ENCODE measurements at regions not wholly inside any gene's neighbourhood (a gene's known extent, or its start where the extent isn't known, plus 50 kb on each side); places are given as distances from the start of the nearest gene placed in this dataset.
"Not testable (repeated sequence)": the region's sequence is repeated elsewhere in the genome, so short reads cannot be mapped to it uniquely, and the experiment has no call there.

DNA sequence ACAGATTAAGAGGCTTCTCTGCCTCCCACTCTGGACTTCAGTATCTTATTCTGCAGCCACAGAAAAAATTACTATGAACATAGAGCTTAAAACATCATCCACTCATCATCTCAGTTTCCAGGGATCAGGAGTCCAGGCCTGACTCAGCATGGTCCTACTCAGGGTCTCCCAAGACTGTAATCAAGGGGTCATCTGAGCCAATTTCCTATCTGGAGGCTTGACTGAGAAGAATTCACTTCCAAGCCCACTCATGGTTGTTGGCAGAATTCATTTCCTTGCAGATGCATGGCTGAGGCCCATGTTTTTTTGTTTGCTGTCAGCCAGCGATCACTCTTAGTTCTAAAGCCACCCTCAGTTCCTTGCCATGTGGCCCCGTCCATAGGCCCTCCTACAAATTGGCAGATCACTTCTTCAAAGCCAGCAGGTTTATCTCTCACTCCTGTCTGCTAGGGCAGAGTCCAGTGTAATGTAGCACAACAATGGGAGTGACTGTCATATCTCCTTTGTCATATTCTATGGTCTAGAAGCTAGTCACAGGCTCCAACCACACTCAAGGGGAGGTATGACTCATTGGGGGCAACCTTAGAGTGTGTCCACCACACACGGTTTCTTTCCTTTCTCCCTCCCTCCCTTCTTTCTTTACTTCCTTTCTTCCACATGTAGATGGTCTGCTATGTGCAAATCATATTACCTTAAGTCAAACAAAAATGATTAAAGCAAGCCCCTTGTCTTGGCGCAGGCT is 251.6 kb downstream of the QDPR start:
- H3K27ac Mint-ChIP-seq: no peak overlapping the region
- DNase-seq: no peak
- intact Hi-C loops (cut with micrococcal nuclease): no loop called here

DNA sequence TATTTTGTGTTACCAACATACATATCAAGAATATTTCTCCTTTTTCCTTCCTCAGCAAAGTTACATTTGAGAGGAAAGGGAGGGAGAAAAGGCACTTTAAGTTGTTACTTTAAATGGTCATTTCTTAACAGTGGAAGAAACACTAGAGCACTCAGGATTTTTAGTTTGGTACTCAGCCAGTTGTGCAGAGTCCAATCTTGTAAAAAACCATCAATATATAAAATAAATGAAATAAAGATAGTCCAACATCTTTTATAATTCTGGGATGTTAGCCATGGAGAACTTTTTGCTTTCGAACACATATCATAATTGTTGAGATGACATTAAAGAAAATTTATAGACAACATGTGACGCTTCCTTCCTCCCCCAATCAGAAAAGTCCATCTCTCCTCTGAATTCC is 253.8 kb downstream of the QDPR start:
- Mint-ChIP-seq H3K27ac (no peak overlapping the region), H3K27me3 (ENCODE audit: low read depth) (peaks cover 29% of the 10 kb centered on the region), H3K4me1 (ENCODE audit: low read depth) (peaks cover 3% of the 10 kb centered on the region), H3K4me3 (no peak overlapping the region), H3K36me3 (ENCODE audit: low read depth) (no peaks in the 10 kb centered on the region), H3K9me3 (no peaks in the 10 kb centered on the region)
- CTCF ChIA-PET: no interaction called here
- no peak for DNase-seq
- intact Hi-C loops (cut with micrococcal nuclease): no loop called here

More for the DNA sequence above, 251.6 kb downstream of the QDPR start:
- H3K9me3 Mint-ChIP-seq: no peaks in the 10 kb centered on the region
- no peak overlapping the region for H3K4me3 Mint-ChIP-seq
- CTCF ChIA-PET: interaction anchor here (0.5 kb wide), 1 partner anchor 10 kb away, joined by 3 read pairs; no protein-coding TSS in a partner anchor
- H3K36me3 Mint-ChIP-seq (ENCODE audit: low read depth): no peaks in the 10 kb centered on the region
- peaks cover 17% of the 10 kb centered on the region for H3K27me3 Mint-ChIP-seq (ENCODE audit: low read depth)
- H3K4me1 Mint-ChIP-seq (ENCODE audit: low read depth): no peaks in the 10 kb centered on the region

DNA sequence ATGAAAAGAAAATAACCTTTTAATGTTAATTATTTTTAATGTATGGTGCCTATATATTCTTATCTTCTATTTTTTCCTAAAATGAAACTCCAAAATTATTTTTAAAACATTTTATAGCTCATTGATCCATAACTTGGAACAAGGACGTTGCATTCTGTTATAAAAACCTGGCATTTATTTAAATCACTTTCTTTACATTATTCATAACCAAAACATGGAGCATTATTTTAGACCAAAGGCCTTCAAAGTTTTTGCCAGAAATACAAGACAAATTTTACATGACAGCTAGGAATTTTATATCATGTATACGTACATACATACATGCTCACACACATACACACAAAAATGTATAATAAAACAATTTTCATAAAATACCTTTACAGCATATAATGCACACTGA is 259.8 kb downstream of the QDPR start:
- CTCF ChIA-PET: no interaction called here
- Mint-ChIP-seq H3K4me3 (no peak overlapping the region), H3K9me3 (no peaks in the 10 kb centered on the region), H3K36me3 (ENCODE audit: low read depth) (no peaks in the 10 kb centered on the region), H3K27ac (no peak overlapping the region), H3K27me3 (ENCODE audit: low read depth) (peaks cover 29% of the 10 kb centered on the region), H3K4me1 (ENCODE audit: low read depth) (peaks cover 3% of the 10 kb centered on the region)
- intact Hi-C loops (cut with micrococcal nuclease): no loop called here
- DNase-seq: no peak

DNA sequence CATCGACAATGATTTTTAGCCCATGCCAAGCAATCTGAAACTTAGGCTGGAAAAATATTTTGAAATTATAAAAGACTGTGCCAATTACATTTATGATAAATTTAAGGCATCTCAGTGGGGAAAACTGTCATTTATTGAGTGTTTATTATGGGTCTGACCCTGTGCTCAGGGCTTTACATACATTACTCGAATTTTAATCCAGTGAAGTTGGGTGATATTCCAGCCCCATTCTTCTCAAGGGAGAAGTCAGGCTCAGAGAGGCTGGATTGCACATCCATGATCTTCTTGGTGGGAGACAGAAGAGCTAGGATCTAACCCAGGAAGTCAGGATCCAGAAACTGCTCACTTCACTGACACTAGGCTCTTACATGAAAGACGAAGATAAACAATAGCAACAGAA is 260.8 kb downstream of the QDPR start:
- no peak for DNase-seq
- H3K4me3 Mint-ChIP-seq: no peak overlapping the region
- intact Hi-C loops (cut with micrococcal nuclease): no loop called here
- CTCF ChIA-PET: no interaction called here
- H3K9me3 Mint-ChIP-seq: no peaks in the 10 kb centered on the region
- H3K36me3 Mint-ChIP-seq (ENCODE audit: low read depth): no peaks in the 10 kb centered on the region
- no peak overlapping the region for H3K27ac Mint-ChIP-seq
- peaks cover 3% of the 10 kb centered on the region for H3K4me1 Mint-ChIP-seq (ENCODE audit: low read depth)
- peaks cover 31% of the 10 kb centered on the region for H3K27me3 Mint-ChIP-seq (ENCODE audit: low read depth)

DNA sequence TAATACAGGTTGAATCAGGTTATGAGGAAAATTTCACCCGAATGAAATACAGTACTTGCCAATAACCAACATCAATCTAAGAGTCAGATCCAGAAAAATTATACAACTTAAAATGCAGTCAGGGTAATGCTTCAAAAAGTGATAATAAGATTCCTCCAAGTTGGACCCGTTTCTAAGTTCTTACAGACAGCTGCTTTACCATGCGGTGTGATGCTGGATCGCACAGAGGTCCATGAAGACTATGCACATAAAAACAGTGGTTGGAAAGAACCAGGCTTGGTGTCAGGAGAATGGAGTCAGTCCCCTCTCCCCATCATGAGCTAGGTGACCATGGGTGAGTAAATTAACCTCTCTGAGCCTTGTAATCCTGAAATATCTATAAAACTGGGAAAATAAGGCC is 261.3 kb downstream of the QDPR start:
- intact Hi-C loops (cut with micrococcal nuclease): no loop called here

DNA sequence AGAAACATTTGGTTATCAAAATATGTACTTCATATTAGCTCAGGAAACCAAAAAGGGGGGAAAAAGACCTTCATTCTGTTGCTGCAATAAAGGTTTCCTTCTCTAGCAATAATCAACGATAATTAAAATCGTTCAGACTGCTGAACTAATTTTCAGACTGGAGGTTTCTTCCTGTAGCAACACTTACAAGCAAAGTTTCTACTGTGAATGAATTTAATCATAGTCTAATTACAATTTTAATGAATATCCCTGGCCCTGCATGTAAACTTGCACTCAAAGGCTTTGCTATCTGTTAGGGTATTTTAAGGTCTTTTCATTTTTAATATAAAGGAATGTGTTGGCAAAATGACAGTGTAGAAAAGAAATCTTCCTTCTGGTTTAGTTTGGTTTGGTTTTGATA is 265.2 kb downstream of the QDPR start:
- Mint-ChIP-seq H3K27ac (no peak overlapping the region), H3K36me3 (ENCODE audit: low read depth) (no peaks in the 10 kb centered on the region), H3K4me1 (ENCODE audit: low read depth) (no peaks in the 10 kb centered on the region), H3K4me3 (no peak overlapping the region), H3K27me3 (ENCODE audit: low read depth) (peaks cover 16% of the 10 kb centered on the region), H3K9me3 (no peaks in the 10 kb centered on the region)
- no peak for DNase-seq
- CTCF ChIA-PET: interaction anchor here (0.7 kb wide), 1 partner anchor 201 kb away, joined by 3 read pairs; no protein-coding TSS in a partner anchor
- intact Hi-C loops (cut with micrococcal nuclease): no loop called here

More for the DNA sequence above, 261.3 kb downstream of the QDPR start:
- DNase-seq: no peak
- CTCF ChIA-PET: interaction anchor here (0.9 kb wide), 1 partner anchor 10 kb away, joined by 3 read pairs; no protein-coding TSS in a partner anchor
- Mint-ChIP-seq H3K27me3 (ENCODE audit: low read depth) (peaks cover 27% of the 10 kb centered on the region), H3K36me3 (ENCODE audit: low read depth) (no peaks in the 10 kb centered on the region), H3K27ac (no peak overlapping the region), H3K9me3 (no peaks in the 10 kb centered on the region), H3K4me1 (ENCODE audit: low read depth) (peaks cover 3% of the 10 kb centered on the region), H3K4me3 (no peak overlapping the region)

DNA sequence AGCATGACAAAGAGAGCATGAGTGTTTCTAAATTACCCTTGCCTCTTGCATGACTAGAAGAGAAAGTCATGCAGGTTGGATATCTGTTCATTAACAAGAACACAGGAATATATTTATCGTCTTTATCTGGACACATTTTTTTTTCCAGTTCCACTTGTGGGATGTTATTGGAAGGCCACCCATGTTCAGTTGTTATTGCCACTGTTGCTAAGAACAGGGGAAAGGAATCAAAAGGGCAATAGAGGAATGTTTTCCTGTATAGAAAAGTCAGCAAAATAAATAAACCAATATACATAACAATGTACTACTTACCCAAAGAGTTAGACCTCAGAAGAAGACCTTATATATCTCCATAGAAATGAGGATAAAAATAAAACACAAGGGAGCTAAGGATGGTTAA is 270.1 kb downstream of the QDPR start:
- no peak overlapping the region for H3K27ac Mint-ChIP-seq
- H3K9me3 Mint-ChIP-seq: no peaks in the 10 kb centered on the region
- intact Hi-C loops (cut with micrococcal nuclease): no loop called here
- no peaks in the 10 kb centered on the region for H3K36me3 Mint-ChIP-seq (ENCODE audit: low read depth)
- no peak overlapping the region for H3K4me3 Mint-ChIP-seq
- CTCF ChIA-PET: interaction anchor here (1.2 kb wide), 1 partner anchor 82 kb away, joined by 3 read pairs; no protein-coding TSS in a partner anchor
- no peak for DNase-seq
- peaks cover 8% of the 10 kb centered on the region for H3K27me3 Mint-ChIP-seq (ENCODE audit: low read depth)
- no peaks in the 10 kb centered on the region for H3K4me1 Mint-ChIP-seq (ENCODE audit: low read depth)

DNA sequence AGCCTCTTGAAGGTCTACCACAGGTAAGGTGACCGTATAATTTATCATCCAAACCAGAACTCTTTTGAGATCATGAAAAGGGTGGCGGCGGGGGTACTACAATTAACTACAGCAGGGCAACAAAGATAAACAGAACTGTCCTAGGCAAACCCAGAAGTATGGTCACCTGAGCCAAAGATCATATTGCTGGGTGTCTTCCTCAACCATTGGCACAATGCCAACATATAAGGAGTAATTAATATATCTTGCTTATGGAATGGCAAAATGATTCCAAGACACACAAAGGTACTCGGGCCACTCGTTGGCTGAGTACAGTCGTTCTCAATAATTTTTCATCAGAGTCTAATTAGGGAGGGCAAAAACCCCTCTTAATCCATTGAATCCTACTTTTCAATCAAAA is 273.3 kb downstream of the QDPR start:
- peaks cover 7% of the 10 kb centered on the region for H3K27me3 Mint-ChIP-seq (ENCODE audit: low read depth)
- H3K36me3 Mint-ChIP-seq (ENCODE audit: low read depth): no peaks in the 10 kb centered on the region
- no peaks in the 10 kb centered on the region for H3K9me3 Mint-ChIP-seq
- no peak overlapping the region for H3K27ac Mint-ChIP-seq
- intact Hi-C loops (cut with micrococcal nuclease): no loop called here
- CTCF ChIA-PET: no interaction called here
- no peak for DNase-seq
- no peak overlapping the region for H3K4me3 Mint-ChIP-seq
- no peaks in the 10 kb centered on the region for H3K4me1 Mint-ChIP-seq (ENCODE audit: low read depth)

DNA sequence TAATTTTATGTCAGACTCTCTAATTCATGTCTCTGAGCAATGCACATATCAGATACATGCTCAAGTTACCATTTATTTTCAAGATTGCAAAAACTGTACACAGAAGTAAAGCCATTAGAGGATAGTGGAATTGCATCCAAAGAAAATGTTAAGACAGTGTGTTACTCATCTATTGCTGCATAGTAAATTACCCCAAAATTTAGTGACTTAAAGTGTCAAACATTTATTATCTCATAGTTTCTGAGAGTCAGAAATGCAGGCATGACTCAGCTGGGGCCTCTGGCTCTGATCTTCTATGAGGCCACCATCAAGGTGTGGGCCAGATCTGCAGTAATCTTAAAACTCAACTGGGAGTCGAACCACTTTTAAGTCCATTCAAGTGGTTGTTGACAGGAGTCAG is 275.2 kb downstream of the QDPR start:
- Mint-ChIP-seq H3K27me3 (ENCODE audit: low read depth) (peaks cover 12% of the 10 kb centered on the region), H3K4me1 (ENCODE audit: low read depth) (no peaks in the 10 kb centered on the region), H3K4me3 (no peak overlapping the region), H3K36me3 (ENCODE audit: low read depth) (no peaks in the 10 kb centered on the region), H3K27ac (no peak overlapping the region), H3K9me3 (no peaks in the 10 kb centered on the region)
- CTCF ChIA-PET: no interaction called here
- no peak for DNase-seq
- intact Hi-C loops (cut with micrococcal nuclease): no loop called here

DNA sequence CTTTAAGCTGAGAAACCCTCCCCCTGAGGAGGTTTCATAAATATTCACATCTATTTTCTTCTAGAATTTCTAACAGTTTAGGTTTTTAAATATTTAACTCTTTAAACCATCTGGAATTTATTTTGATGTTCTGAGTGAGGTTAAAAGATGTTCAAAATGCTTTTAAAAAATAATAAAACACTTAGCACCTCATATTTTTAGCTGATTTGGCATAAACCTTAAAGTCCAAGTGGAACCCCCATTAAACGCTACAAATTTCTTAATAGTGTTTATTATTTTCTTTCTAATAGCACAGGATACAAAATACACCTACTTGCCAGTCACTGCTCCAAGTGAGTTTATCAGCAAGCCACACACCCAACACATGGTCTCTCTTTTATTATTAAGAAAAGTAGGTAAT is 277.2 kb downstream of the QDPR start:
- Mint-ChIP-seq H3K4me3 (no peak overlapping the region), H3K27me3 (ENCODE audit: low read depth) (peaks cover 15% of the 10 kb centered on the region), H3K27ac (no peak overlapping the region), H3K36me3 (ENCODE audit: low read depth) (no peaks in the 10 kb centered on the region), H3K4me1 (ENCODE audit: low read depth) (no peaks in the 10 kb centered on the region), H3K9me3 (no peaks in the 10 kb centered on the region)
- CTCF ChIA-PET: no interaction called here
- no peak for DNase-seq
- intact Hi-C loops (cut with micrococcal nuclease): no loop called here

DNA sequence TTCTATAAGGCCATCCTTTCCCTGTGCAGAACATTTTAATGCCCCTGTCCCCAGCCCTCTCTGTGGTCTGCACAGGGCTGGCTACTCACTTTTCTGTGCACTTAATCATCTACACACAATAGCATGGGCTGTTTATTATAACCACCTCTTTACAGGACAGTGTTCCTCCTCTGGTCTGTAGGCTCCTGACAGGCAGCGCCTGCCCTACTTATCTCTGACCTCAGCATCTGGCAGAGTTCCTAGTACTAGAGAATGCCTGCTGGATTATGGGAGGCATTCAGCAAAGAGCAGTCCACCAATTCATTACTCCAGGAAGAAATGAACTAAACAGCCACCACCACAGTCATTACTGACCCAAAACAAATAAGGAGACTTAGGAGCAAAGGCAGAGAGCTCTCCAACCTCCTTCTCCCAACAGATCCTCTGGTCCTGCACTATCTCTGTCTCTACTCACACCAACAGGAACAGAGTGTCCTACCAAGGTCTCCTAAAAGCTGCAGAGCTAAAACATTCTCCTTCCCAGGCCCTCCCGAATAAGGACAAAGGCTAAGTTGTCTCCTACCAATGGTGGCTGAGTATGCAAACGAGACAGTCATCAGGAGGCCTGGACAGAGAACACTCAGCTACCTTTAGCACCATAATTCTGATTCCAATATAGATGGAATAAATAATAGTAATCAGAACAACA is 279.2 kb downstream of the QDPR start:
- Mint-ChIP-seq H3K27ac (no peak overlapping the region), H3K4me1 (ENCODE audit: low read depth) (no peaks in the 10 kb centered on the region), H3K36me3 (ENCODE audit: low read depth) (no peaks in the 10 kb centered on the region), H3K27me3 (ENCODE audit: low read depth) (peaks cover 25% of the 10 kb centered on the region), H3K9me3 (no peaks in the 10 kb centered on the region), H3K4me3 (no peak overlapping the region)
- DNase-seq: no peak
- intact Hi-C loops (cut with micrococcal nuclease): no loop called here
- CTCF ChIA-PET: no interaction called here

DNA sequence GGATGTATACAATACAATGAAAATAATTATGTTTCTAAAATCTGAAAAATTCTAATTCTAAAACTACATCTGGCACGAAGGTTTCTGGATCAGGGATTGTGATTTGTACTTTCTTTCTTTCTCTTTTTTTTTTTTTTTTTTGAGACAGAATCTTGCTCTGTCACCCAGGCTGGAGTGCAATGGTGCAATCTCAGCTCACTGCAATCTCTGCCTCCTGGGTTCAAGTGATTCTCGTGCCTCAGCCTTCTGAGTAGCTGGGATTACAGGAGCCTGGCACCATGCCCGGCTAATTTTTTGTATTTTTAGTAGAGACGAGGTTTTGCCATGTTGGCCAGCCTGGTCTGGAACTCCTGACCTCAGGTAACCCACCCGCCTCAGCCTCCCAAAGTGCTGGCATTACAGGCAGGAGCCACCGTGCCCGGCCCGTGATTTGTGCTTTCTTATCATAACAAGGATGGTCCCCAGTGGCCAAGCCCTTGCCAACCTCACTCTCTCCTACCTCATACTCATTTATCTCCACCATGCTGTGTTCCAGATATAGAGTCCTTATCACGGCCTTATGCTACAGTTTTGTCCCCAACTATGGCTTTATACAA is 279.9 kb downstream of the QDPR start:
- H3K9me3 Mint-ChIP-seq; H3K4me3 Mint-ChIP-seq; DNase-seq; H3K36me3 Mint-ChIP-seq (ENCODE audit: low read depth); H3K27ac Mint-ChIP-seq; H3K4me1 Mint-ChIP-seq (ENCODE audit: low read depth); intact Hi-C loops (cut with micrococcal nuclease); CTCF ChIA-PET: not testable (repeated sequence)
- H3K27me3 Mint-ChIP-seq (ENCODE audit: low read depth): peaks cover 25% of the 10 kb centered on the region

DNA sequence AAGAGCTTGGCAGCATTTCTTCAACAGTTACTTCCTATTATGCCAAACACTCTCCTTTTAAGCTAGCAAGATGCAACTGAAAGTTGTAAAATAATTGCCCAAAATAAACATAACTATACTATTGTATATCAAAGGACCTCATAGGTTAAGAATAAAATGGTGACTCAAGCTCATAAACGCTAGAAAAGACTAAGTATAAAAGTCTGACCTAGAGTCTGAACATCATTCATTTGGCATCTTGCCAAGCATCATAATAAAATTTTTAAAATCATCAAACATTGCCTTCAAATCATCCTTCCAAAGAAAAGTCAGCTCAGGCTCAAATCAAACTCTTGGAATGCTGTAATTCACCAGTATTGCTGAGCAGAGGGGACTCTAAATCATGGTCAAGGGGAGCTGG is 281.2 kb downstream of the QDPR start:
- CTCF ChIA-PET: interaction anchor here (0.6 kb wide), 1 partner anchor 16 kb away, joined by 3 read pairs; no protein-coding TSS in a partner anchor
- no peaks in the 10 kb centered on the region for H3K4me1 Mint-ChIP-seq (ENCODE audit: low read depth)
- peaks cover 27% of the 10 kb centered on the region for H3K27me3 Mint-ChIP-seq (ENCODE audit: low read depth)
- H3K9me3 Mint-ChIP-seq: peaks cover 1% of the 10 kb centered on the region
- no peak overlapping the region for H3K4me3 Mint-ChIP-seq
- DNase-seq: no peak
- H3K36me3 Mint-ChIP-seq (ENCODE audit: low read depth): no peaks in the 10 kb centered on the region
- no peak overlapping the region for H3K27ac Mint-ChIP-seq
- intact Hi-C loops (cut with micrococcal nuclease): no loop called here
